ENCODE measurements at regions not wholly inside any gene's neighbourhood (a gene's known extent, or its start where the extent isn't known, plus 50 kb on each side); places are given as distances from the start of the nearest gene placed in this dataset.

DNA sequence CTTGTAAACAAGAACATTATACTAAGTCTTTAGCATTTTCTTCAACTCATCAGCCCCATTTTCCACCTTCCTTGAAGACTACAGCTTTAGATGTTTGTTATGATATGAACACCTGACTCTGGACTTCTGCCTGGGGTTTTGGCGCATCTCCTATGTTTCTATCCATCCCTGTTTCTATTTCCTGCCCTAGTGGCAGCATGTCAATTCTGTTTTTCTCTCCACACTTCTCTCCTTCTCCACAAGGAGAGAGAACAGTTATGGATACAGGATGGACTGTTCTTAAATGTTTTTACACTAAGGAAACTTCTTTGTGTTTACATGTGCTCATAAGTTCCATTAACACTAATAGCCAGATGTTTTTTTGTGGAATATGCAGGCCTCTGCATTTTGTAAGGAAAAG is 423.3 kb upstream of the IL12A start:
- no peaks in the 10 kb centered on the region for H3K36me3 ChIP-seq (ENCODE audit: control insufficient read depth, insufficient read depth, low read length)
- H3K4me2 ChIP-seq (ENCODE audit: extremely low read depth, insufficient read depth, low read length) = no peak overlapping the region
- no peak for TF ChIP-seq EZH2 (IDR thresholded peaks at IDR 0.05; ENCODE audit: low read length, missing control alignments)
- TF ChIP-seq, protein P1, sequence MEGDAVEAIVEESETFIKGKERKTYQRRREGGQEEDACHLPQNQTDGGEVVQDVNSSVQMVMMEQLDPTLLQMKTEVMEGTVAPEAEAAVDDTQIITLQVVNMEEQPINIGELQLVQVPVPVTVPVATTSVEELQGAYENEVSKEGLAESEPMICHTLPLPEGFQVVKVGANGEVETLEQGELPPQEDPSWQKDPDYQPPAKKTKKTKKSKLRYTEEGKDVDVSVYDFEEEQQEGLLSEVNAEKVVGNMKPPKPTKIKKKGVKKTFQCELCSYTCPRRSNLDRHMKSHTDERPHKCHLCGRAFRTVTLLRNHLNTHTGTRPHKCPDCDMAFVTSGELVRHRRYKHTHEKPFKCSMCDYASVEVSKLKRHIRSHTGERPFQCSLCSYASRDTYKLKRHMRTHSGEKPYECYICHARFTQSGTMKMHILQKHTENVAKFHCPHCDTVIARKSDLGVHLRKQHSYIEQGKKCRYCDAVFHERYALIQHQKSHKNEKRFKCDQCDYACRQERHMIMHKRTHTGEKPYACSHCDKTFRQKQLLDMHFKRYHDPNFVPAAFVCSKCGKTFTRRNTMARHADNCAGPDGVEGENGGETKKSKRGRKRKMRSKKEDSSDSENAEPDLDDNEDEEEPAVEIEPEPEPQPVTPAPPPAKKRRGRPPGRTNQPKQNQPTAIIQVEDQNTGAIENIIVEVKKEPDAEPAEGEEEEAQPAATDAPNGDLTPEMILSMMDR (conservative IDR thresholded peaks at IDR 0.05 in 1 of 2, IDR thresholded peaks at IDR 0.05 in 1 of 2; ENCODE audit: low read depth in 1 of 2, low read length in 2 of 2) = no peak
- no peak overlapping the region for H3K27ac ChIP-seq (ENCODE audit: insufficient read depth, low read length)
- H3K27me3 ChIP-seq (ENCODE audit: control insufficient read depth, insufficient read depth, low read length) = peaks cover 3% of the 10 kb centered on the region
- H3K4me3 ChIP-seq (replicated peaks in 1 of 4; ENCODE audit: control extremely low read depth in 1 of 4, insufficient read depth in 1 of 4, low read depth in 3 of 4, low read length in 4 of 4) = no peak overlapping the region
- H4K20me1 ChIP-seq (ENCODE audit: control insufficient read depth, extremely low read depth, insufficient read depth, low read length) = no peaks in the 10 kb centered on the region
- H3K79me2 ChIP-seq (ENCODE audit: control insufficient read depth, insufficient read depth, low read length) = no peaks in the 10 kb centered on the region
- H3K4me1 ChIP-seq (ENCODE audit: control insufficient read depth, extremely low read depth, insufficient read depth, low read length) = no peaks in the 10 kb centered on the region
- no peaks in the 10 kb centered on the region for H3K9me3 ChIP-seq (ENCODE audit: control insufficient read depth, insufficient read depth, low read depth, low read length)
- H2AFZ ChIP-seq (ENCODE audit: low read length) = no peak overlapping the region
- DNase-seq (ENCODE audit: low read depth in 2 of 2) = no peak
- H3K9ac ChIP-seq (ENCODE audit: insufficient read depth, low read length) = no peak overlapping the region

DNA sequence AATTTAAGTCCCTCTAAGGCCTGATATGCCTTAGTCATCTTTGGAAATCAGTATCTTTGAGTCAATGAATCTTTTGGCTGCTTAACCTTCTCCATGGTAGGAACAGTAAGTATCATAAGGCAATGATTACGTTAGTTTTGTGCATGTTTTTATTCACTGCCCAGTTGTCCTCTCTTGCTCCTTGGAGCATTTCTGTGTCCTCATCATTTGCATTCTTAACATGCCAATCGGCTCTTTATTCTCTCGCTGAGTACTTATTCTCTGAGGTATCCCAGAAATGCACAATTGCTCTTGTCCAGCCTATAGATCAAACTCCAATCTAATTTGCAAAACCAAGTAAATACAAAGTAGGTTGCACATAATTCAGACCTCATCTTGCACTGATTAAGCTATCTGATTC is 405.0 kb upstream of the IL12A start:
- H3K27me3 ChIP-seq (ENCODE audit: control insufficient read depth, insufficient read depth, low read length) = no peaks in the 10 kb centered on the region
- H3K9ac ChIP-seq (ENCODE audit: insufficient read depth, low read length) = no peak overlapping the region
- no peaks in the 10 kb centered on the region for H3K4me1 ChIP-seq (ENCODE audit: control insufficient read depth, extremely low read depth, insufficient read depth, low read length)
- no peak overlapping the region for H3K27ac ChIP-seq (ENCODE audit: insufficient read depth, low read length)
- DNase-seq (ENCODE audit: low read depth in 2 of 2) = peak in 1 of 2 donors; percentile 51
- no peak overlapping the region for H3K4me2 ChIP-seq (ENCODE audit: extremely low read depth, insufficient read depth, low read length)
- no peaks in the 10 kb centered on the region for H3K9me3 ChIP-seq (ENCODE audit: control insufficient read depth, insufficient read depth, low read depth, low read length)
- no peak overlapping the region for H2AFZ ChIP-seq (ENCODE audit: low read length)
- H3K79me2 ChIP-seq (ENCODE audit: control insufficient read depth, insufficient read depth, low read length) = no peaks in the 10 kb centered on the region
- no peak for TF ChIP-seq EZH2 (IDR thresholded peaks at IDR 0.05; ENCODE audit: low read length, missing control alignments)
- TF ChIP-seq, protein P1 (conservative IDR thresholded peaks at IDR 0.05 in 1 of 2, IDR thresholded peaks at IDR 0.05 in 1 of 2; ENCODE audit: low read depth in 1 of 2, low read length in 2 of 2) = no peak
- no peak overlapping the region for H3K4me3 ChIP-seq (replicated peaks in 1 of 4; ENCODE audit: control extremely low read depth in 1 of 4, insufficient read depth in 1 of 4, low read depth in 3 of 4, low read length in 4 of 4)
- H3K36me3 ChIP-seq (ENCODE audit: control insufficient read depth, insufficient read depth, low read length) = no peaks in the 10 kb centered on the region
- H4K20me1 ChIP-seq (ENCODE audit: control insufficient read depth, extremely low read depth, insufficient read depth, low read length) = no peaks in the 10 kb centered on the region

DNA sequence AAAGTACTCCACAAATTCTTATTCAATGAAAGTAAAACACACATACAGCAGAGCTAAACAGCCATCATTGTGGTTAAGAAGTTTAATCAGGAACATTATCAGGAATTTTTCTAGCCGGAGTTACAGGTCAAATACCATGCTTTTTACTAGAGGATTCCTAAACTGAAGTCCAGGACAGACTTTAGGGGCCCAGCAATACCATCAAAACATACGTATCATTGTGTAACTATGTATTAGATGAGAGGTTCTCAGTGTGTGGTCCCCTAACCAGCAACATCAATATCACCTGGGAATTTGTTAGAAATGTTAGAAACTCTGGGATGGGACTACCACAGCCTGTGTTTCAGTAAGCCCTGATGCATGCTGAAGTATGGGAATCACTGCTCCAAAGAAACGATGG is 404.2 kb upstream of the IL12A start:
- TF ChIP-seq, protein P1 (conservative IDR thresholded peaks at IDR 0.05 in 1 of 2, IDR thresholded peaks at IDR 0.05 in 1 of 2; ENCODE audit: low read depth in 1 of 2, low read length in 2 of 2) = no peak
- TF ChIP-seq EZH2 (IDR thresholded peaks at IDR 0.05; ENCODE audit: low read length, missing control alignments) = no peak
- DNase-seq (ENCODE audit: low read depth in 2 of 2) = peak in 1 of 2 donors; percentile 42
- no peaks in the 10 kb centered on the region for H3K79me2 ChIP-seq (ENCODE audit: control insufficient read depth, insufficient read depth, low read length)
- H3K27ac ChIP-seq (ENCODE audit: insufficient read depth, low read length) = no peak overlapping the region
- H4K20me1 ChIP-seq (ENCODE audit: control insufficient read depth, extremely low read depth, insufficient read depth, low read length) = no peaks in the 10 kb centered on the region
- no peaks in the 10 kb centered on the region for H3K27me3 ChIP-seq (ENCODE audit: control insufficient read depth, insufficient read depth, low read length)
- no peaks in the 10 kb centered on the region for H3K36me3 ChIP-seq (ENCODE audit: control insufficient read depth, insufficient read depth, low read length)
- no peak overlapping the region for H3K9ac ChIP-seq (ENCODE audit: insufficient read depth, low read length)
- no peak overlapping the region for H3K4me3 ChIP-seq (replicated peaks in 1 of 4; ENCODE audit: control extremely low read depth in 1 of 4, insufficient read depth in 1 of 4, low read depth in 3 of 4, low read length in 4 of 4)
- no peaks in the 10 kb centered on the region for H3K4me1 ChIP-seq (ENCODE audit: control insufficient read depth, extremely low read depth, insufficient read depth, low read length)
- H3K9me3 ChIP-seq (ENCODE audit: control insufficient read depth, insufficient read depth, low read depth, low read length) = no peaks in the 10 kb centered on the region
- no peak overlapping the region for H3K4me2 ChIP-seq (ENCODE audit: extremely low read depth, insufficient read depth, low read length)
- H2AFZ ChIP-seq (ENCODE audit: low read length) = no peak overlapping the region
